ENCODE measurements at regions not wholly inside any gene's neighbourhood (a gene's known extent, or its start where the extent isn't known, plus 50 kb on each side); places are given as distances from the start of the nearest gene placed in this dataset.

GRCh38 chr6:98287876-98288275 is 546.5 kb upstream of the POU3F2 start:
- TF ChIP-seq CTCF (IDR thresholded peaks at IDR 0.05) (no peak), POLR2A (IDR thresholded peaks at IDR 0.05) (no peak)

All from sigmoid colon (tissue), 3 donors.